ENCODE measurements at regions not wholly inside any gene's neighbourhood (a gene's known extent, or its start where the extent isn't known, plus 50 kb on each side); places are given as distances from the start of the nearest gene placed in this dataset.

GRCh38 chr20:52433326-52434040 lies 241.9 kb upstream of the ZFP64 start (continued):
- TF ChIP-seq PREB (CRISPR knock-in tag; IDR thresholded peaks at IDR 0.05), result no peak
- no peak for TF ChIP-seq ZFP91 (CRISPR knock-in tag; IDR thresholded peaks at IDR 0.05; ENCODE audit: borderline replicate concordance)
- TF ChIP-seq SP140L (CRISPR knock-in tag; IDR thresholded peaks at IDR 0.05; ENCODE audit: borderline replicate concordance), result no peak
- TF ChIP-seq ARHGAP35 (CRISPR knock-in tag; IDR thresholded peaks at IDR 0.05; ENCODE audit: borderline replicate concordance), result no peak
- no peak for TF ChIP-seq ARNT (IDR thresholded peaks at IDR 0.05)
- TF ChIP-seq, protein P1, sequence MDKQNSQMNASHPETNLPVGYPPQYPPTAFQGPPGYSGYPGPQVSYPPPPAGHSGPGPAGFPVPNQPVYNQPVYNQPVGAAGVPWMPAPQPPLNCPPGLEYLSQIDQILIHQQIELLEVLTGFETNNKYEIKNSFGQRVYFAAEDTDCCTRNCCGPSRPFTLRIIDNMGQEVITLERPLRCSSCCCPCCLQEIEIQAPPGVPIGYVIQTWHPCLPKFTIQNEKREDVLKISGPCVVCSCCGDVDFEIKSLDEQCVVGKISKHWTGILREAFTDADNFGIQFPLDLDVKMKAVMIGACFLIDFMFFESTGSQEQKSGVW (CRISPR knock-in tag; IDR thresholded peaks at IDR 0.05; ENCODE audit: borderline replicate concordance), result no peak
- TF ChIP-seq, protein P2, sequence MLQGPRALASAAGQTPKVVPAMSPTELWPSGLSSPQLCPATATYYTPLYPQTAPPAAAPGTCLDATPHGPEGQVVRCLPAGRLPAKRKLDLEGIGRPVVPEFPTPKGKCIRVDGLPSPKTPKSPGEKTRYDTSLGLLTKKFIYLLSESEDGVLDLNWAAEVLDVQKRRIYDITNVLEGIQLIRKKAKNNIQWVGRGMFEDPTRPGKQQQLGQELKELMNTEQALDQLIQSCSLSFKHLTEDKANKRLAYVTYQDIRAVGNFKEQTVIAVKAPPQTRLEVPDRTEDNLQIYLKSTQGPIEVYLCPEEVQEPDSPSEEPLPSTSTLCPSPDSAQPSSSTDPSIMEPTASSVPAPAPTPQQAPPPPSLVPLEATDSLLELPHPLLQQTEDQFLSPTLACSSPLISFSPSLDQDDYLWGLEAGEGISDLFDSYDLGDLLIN (CRISPR knock-in tag; IDR thresholded peaks at IDR 0.05; ENCODE audit: borderline replicate concordance), result no peak
- no peak for TF ChIP-seq ZNF234 (CRISPR knock-in tag; conservative IDR thresholded peaks at IDR 0.05)
- TF ChIP-seq ELK4 (CRISPR knock-in tag; IDR thresholded peaks at IDR 0.05; ENCODE audit: borderline replicate concordance), result no peak
- TF ChIP-seq, protein P3, sequence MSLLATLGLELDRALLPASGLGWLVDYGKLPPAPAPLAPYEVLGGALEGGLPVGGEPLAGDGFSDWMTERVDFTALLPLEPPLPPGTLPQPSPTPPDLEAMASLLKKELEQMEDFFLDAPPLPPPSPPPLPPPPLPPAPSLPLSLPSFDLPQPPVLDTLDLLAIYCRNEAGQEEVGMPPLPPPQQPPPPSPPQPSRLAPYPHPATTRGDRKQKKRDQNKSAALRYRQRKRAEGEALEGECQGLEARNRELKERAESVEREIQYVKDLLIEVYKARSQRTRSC (CRISPR knock-in tag; IDR thresholded peaks at IDR 0.05; ENCODE audit: low read depth), result no peak
- TF ChIP-seq ZNF142 (CRISPR knock-in tag; IDR thresholded peaks at IDR 0.05), result no peak
- TF ChIP-seq HNRNPL (IDR thresholded peaks at IDR 0.05; ENCODE audit: low read depth, low read length), result no peak
- no peak for TF ChIP-seq ZNF446 (CRISPR knock-in tag; IDR thresholded peaks at IDR 0.05)
- TF ChIP-seq, protein P4, sequence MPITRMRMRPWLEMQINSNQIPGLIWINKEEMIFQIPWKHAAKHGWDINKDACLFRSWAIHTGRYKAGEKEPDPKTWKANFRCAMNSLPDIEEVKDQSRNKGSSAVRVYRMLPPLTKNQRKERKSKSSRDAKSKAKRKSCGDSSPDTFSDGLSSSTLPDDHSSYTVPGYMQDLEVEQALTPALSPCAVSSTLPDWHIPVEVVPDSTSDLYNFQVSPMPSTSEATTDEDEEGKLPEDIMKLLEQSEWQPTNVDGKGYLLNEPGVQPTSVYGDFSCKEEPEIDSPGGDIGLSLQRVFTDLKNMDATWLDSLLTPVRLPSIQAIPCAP (CRISPR knock-in tag; IDR thresholded peaks at IDR 0.05; ENCODE audit: low read depth), result no peak
